H1 (cell line): ENCODE measurements at regions not wholly inside any gene's neighbourhood (a gene's known extent, or its start where the extent isn't known, plus 50 kb on each side); places are given as distances from the start of the nearest gene placed in this dataset.
"Not testable (repeated sequence)": the region's sequence is repeated elsewhere in the genome, so short reads cannot be mapped to it uniquely, and the experiment has no call there.

Source experiments
- CTCF ChIA-PET: fragments of 300-600 bp; sonication (Branson Sonifier 250); formaldehyde crosslinking; loops from one replicate; lab custom pipeline; 2021; ENCODE audit not compliant: partially characterized antibody; lab: Charles Lee
- POLR2A ChIA-PET: fragments of 300-600 bp; sonication (Branson Sonifier 250); formaldehyde crosslinking; loops from one replicate; lab custom pipeline; 2021; ENCODE audit warnings: inconsistent platforms; ENCODE audit not compliant: partially characterized antibody; lab: Charles Lee
- DNase-seq, 2 experiments: peaks; one replicate each; pipeline versions ENCODE4 v3.0.0 to v3.0.0-alpha.2; 2010 to 2022; ENCODE audit warnings: low spot score in 2 of 2, low read depth in 1 of 2, mixed read lengths in 1 of 2
- FAIRE-seq: peaks from 2 replicates; lab custom pipeline; 2011; peaks lifted over from hg19 to GRCh38; lab: Jason Lieb, UNC
- H2AFZ ChIP-seq: 2 replicates; pipeline ENCODE4 v1.8.1; 2012; ENCODE audit warnings: low read length, inconsistent platforms
- H2AK5ac ChIP-seq: 2 replicates; pipeline ENCODE4 v1.6.1; 2013; ENCODE audit warnings: low read depth, low read length
- H2BK120ac ChIP-seq: replicated peaks from 2 replicates; pipeline ENCODE3; 2013; ENCODE audit warnings: low read depth, low read length, inconsistent platforms
- H2BK12ac ChIP-seq: 2 replicates; pipeline ENCODE4 v1.6.1; 2013; ENCODE audit warnings: low read depth, low read length
- H2BK15ac ChIP-seq: 2 replicates; pipeline ENCODE4 v1.6.1; 2013; ENCODE audit warnings: low read length
- H2BK20ac ChIP-seq: 2 replicates; pipeline ENCODE4 v1.6.1; 2013; ENCODE audit warnings: low read length
- H2BK5ac ChIP-seq: 2 replicates; pipeline ENCODE4 v1.6.1; 2013; ENCODE audit warnings: low read depth, low read length
- H3K14ac ChIP-seq: 2 replicates; pipeline ENCODE4 v1.6.1; 2013; ENCODE audit warnings: inconsistent platforms; ENCODE audit not compliant: insufficient read length
- H3K18ac ChIP-seq: 2 replicates; pipeline ENCODE4 v1.6.1; 2013; ENCODE audit warnings: low read length; ENCODE audit errors: extremely low read depth
- H3K23ac ChIP-seq: 2 replicates; pipeline ENCODE4 v1.6.1; 2013; ENCODE audit warnings: inconsistent platforms; ENCODE audit not compliant: insufficient read length
- H3K23me2 ChIP-seq: 2 replicates; pipeline ENCODE4 v1.6.1; 2013; ENCODE audit warnings: low read depth, low read length
- H3K27ac ChIP-seq: 2 replicates; pipeline ENCODE4 v1.6.1; 2011; ENCODE audit warnings: low read depth, low read length, inconsistent platforms
- H3K27me3 ChIP-seq, 4 experiments: replicated peaks in 1 of 4; 1 replicate in 1 of 4; 2 replicates in 3 of 4; pipeline versions ENCODE4 v1.6.1 to v1.8.1; 2011 to 2013; ENCODE audit warnings: low read length in 3 of 4, mild to moderate bottlenecking in 3 of 4, inconsistent platforms in 2 of 4, mixed read lengths in 2 of 4, moderate library complexity in 1 of 4; ENCODE audit not compliant: control insufficient read depth in 3 of 4, insufficient read depth in 3 of 4; ENCODE audit errors: extremely low read depth in 1 of 4
- H3K36me3 ChIP-seq, 4 experiments: 2 replicates each; pipeline versions ENCODE4 v1.6.1 to v1.8.1; 2011 to 2013; ENCODE audit warnings: mild to moderate bottlenecking in 4 of 4, low read length in 3 of 4, moderate library complexity in 2 of 4, control low read depth in 1 of 4, inconsistent platforms in 1 of 4; ENCODE audit not compliant: insufficient read depth in 4 of 4, control insufficient read depth in 2 of 4
- H3K4ac ChIP-seq: replicated peaks from 2 replicates; pipeline ENCODE3; 2013; ENCODE audit warnings: low read length, low read depth, mixed read lengths, inconsistent platforms; ENCODE audit not compliant: insufficient read length
- H3K4me1 ChIP-seq, 4 experiments: replicated peaks in 1 of 4; 1 replicate in 1 of 4; 2 replicates in 3 of 4; pipeline versions ENCODE4 v1.6.1 to v1.8.1; 2011 to 2013; ENCODE audit warnings: low read length in 3 of 4, inconsistent platforms in 2 of 4, mixed read lengths in 1 of 4; ENCODE audit not compliant: insufficient read depth in 4 of 4, control insufficient read depth in 3 of 4
- H3K4me2 ChIP-seq, 2 experiments: 2 replicates each; pipeline versions ENCODE4 v1.6.1 to v1.8.1; 2011 to 2013; ENCODE audit warnings: low read depth in 2 of 2, low read length in 2 of 2, control low read depth in 1 of 2, inconsistent platforms in 1 of 2, mild to moderate bottlenecking in 1 of 2; ENCODE audit not compliant: insufficient read depth in 1 of 2
- H3K4me3 ChIP-seq, 4 experiments: fragments of 200-600, 300-600 bp in 1 of 4; sonication (generic), shearing (Covaris generic), sonication (Bioruptor Twin) in 1 of 4; 2 replicates each; pipeline versions ENCODE4 v1.5.1 to v1.8.1; 2011 to 2016; ENCODE audit warnings: low read length in 4 of 4, low read depth in 3 of 4, control low read depth in 2 of 4, inconsistent platforms in 2 of 4, mild to moderate bottlenecking in 2 of 4, mixed read lengths in 1 of 4, moderate library complexity in 1 of 4; ENCODE audit not compliant: insufficient read depth in 2 of 4; ENCODE audit errors: extremely low read depth in 1 of 4
- H3K56ac ChIP-seq: replicated peaks from 2 replicates; pipeline ENCODE3; 2013; ENCODE audit warnings: low read depth, mild to moderate bottlenecking, mixed read lengths, low read length, inconsistent platforms; ENCODE audit not compliant: insufficient read length
- H3K79me1 ChIP-seq: 2 replicates; pipeline ENCODE4 v1.6.1; 2013; ENCODE audit warnings: low read depth, low read length, control low read depth
- H3K79me2 ChIP-seq, 2 experiments: 2 replicates each; pipeline versions ENCODE4 v1.6.1 to v1.8.1; 2012 to 2013; ENCODE audit warnings: low read length in 2 of 2, mild to moderate bottlenecking in 2 of 2, inconsistent platforms in 1 of 2; ENCODE audit not compliant: insufficient read depth in 2 of 2, control insufficient read depth in 1 of 2
- H3K9ac ChIP-seq, 4 experiments: replicated peaks in 1 of 4; 1 replicate in 1 of 4; 2 replicates in 3 of 4; pipeline versions ENCODE4 v1.6.1 to v1.8.1; 2011 to 2013; ENCODE audit warnings: low read depth in 3 of 4, low read length in 3 of 4, control low read depth in 2 of 4, mild to moderate bottlenecking in 2 of 4, moderate library complexity in 2 of 4, inconsistent platforms in 1 of 4; ENCODE audit errors: extremely low read depth in 1 of 4
- H3K9me3 ChIP-seq, 2 experiments: 2 replicates each; pipeline versions ENCODE4 v1.6.1 to v1.8.1; 2012 to 2013; ENCODE audit warnings: mild to moderate bottlenecking in 2 of 2, moderate library complexity in 2 of 2, control low read depth in 1 of 2, inconsistent platforms in 1 of 2, low read depth in 1 of 2, low read length in 1 of 2, mixed read lengths in 1 of 2; ENCODE audit not compliant: insufficient read depth in 2 of 2
- H4K20me1 ChIP-seq, 2 experiments: replicated peaks in 1 of 2; 2 replicates each; pipeline versions ENCODE3 to v1.8.1; 2011 to 2013; ENCODE audit warnings: inconsistent platforms in 2 of 2, low read length in 2 of 2, mild to moderate bottlenecking in 1 of 2; ENCODE audit not compliant: insufficient read depth in 2 of 2, control insufficient read depth in 1 of 2
- H4K5ac ChIP-seq: 2 replicates; pipeline ENCODE4 v1.6.1; 2013; ENCODE audit warnings: low read length, low read depth, mixed read lengths, inconsistent platforms; ENCODE audit not compliant: insufficient read length
- H4K8ac ChIP-seq: 2 replicates; pipeline ENCODE4 v1.8.0; 2013; ENCODE audit warnings: mild to moderate bottlenecking, moderate library complexity, low read length, inconsistent platforms; ENCODE audit not compliant: insufficient read depth; ENCODE audit errors: extremely low read depth
- H4K91ac ChIP-seq: replicated peaks from 2 replicates; pipeline ENCODE3; 2013; ENCODE audit warnings: low read length, mixed read lengths, inconsistent platforms; ENCODE audit not compliant: insufficient read length
- WGBS, 2 experiments: shearing (Covaris generic) in 1 of 2; methylation state at CpG; one replicate each; pipeline versions ENCODE4 v1.1.6 to v1.1.7; 2013 to 2015; ENCODE audit warnings: low lambda C conversion rate in 2 of 2, mixed read lengths in 2 of 2, inconsistent platforms in 1 of 2, low coverage in 1 of 2, missing lambda C conversion rate in 1 of 2; ENCODE audit not compliant: insufficient replicate concordance in 2 of 2, insufficient coverage in 1 of 2, insufficient read length in 1 of 2; ENCODE audit errors: extremely low coverage in 1 of 2, missing lambda C conversion rate in 1 of 2; 5-methylcytosine and 5-hydroxymethylcytosine counted together

DNA sequence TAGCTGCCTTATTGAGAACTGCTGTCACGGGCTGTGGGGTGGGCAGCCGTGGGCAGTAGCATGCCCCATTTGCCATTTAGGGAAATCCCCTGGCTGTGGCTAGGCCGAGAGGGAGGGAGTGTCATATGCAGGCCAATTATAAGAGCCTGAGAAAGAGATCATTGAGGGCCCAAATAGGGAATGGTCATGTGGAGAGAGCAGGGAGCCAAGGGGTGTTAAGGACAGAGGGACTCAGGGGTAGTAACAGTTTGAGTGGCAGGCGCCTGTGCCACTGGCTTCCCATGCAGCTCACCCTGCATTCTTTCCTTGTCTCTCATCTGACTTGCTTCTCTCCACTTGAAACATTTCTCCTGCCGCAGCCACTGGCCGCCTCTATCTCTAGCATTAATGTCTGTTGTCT is 3070.8 kb downstream of the RPIA start:
- H2BK20ac ChIP-seq, H3K79me1 ChIP-seq, H2BK12ac ChIP-seq, H3K4me3 ChIP-seq, H3K4me2 ChIP-seq, POLR2A ChIA-PET, CTCF ChIA-PET, H2BK15ac ChIP-seq, H2AFZ ChIP-seq, H3K56ac ChIP-seq, H3K23me2 ChIP-seq, H3K9ac ChIP-seq, H3K4ac ChIP-seq, H2AK5ac ChIP-seq, H4K5ac ChIP-seq, H2BK120ac ChIP-seq, H3K4me1 ChIP-seq, H3K14ac ChIP-seq, FAIRE-seq, H3K79me2 ChIP-seq, H3K27me3 ChIP-seq, H3K18ac ChIP-seq, DNase-seq, H2BK5ac ChIP-seq, H3K36me3 ChIP-seq, H3K27ac ChIP-seq, H4K20me1 ChIP-seq, H3K23ac ChIP-seq, H4K91ac ChIP-seq, H4K8ac ChIP-seq: not testable (repeated sequence)
- WGBS, 2 experiments = 77% methylated on average over 2 of the region's 6 CpGs; no CpG with 5 or more reads in 1 of the 2 experiments
- peaks cover 4 to 46% of the 10 kb centered on the region in 2 experiments; a peak in 3 of 4 replicates for H3K9me3 ChIP-seq

GRCh38 chr2:91763710-91764109 is 3072.2 kb downstream of the RPIA start:
- H2BK15ac ChIP-seq, H3K23me2 ChIP-seq, H4K5ac ChIP-seq, H2AK5ac ChIP-seq, H3K4me3 ChIP-seq, POLR2A ChIA-PET, H4K91ac ChIP-seq, H4K8ac ChIP-seq, CTCF ChIA-PET, H3K79me1 ChIP-seq, H3K4me2 ChIP-seq, H2BK5ac ChIP-seq, H3K23ac ChIP-seq, H3K79me2 ChIP-seq, DNase-seq, H3K4me1 ChIP-seq, H3K14ac ChIP-seq, H2AFZ ChIP-seq, H4K20me1 ChIP-seq, H2BK120ac ChIP-seq, H3K56ac ChIP-seq, H3K18ac ChIP-seq, H3K36me3 ChIP-seq, H3K4ac ChIP-seq, H2BK20ac ChIP-seq, H2BK12ac ChIP-seq, H3K27me3 ChIP-seq, H3K9ac ChIP-seq, H3K27ac ChIP-seq, FAIRE-seq: not testable (repeated sequence)
- peaks cover 6 to 53% of the 10 kb centered on the region in 2 experiments; a peak in 3 of 4 replicates for H3K9me3 ChIP-seq
- 71% methylated on average over 2 of the region's 4 CpGs; no CpG with 5 or more reads in 1 of the 2 experiments for WGBS, 2 experiments
